GM23338 (cell line): ENCODE measurements at regions not wholly inside any gene's neighbourhood (a gene's known extent, or its start where the extent isn't known, plus 50 kb on each side); places are given as distances from the start of the nearest gene placed in this dataset.

Source experiments
- ATAC-seq: fragments of 200-7000 bp; cut with Tn5 transposase; 3 replicates; pipeline ENCODE4 v1.9.1; 2020
- DNase-seq: peaks from one replicate; pipeline ENCODE4 v3.0.0-alpha.2; 2015; ENCODE audit warnings: low spot score
- H2AFZ ChIP-seq: fragments of 200-600 bp; sonication (generic); 2 replicates; pipeline ENCODE4 v1.8.0; 2016; ENCODE audit warnings: antibody characterized with exemption, mild to moderate bottlenecking, moderate library complexity
- H3F3A ChIP-seq: fragments of 200-600 bp; sonication (generic); replicated peaks from 2 replicates; pipeline ENCODE4 v1.8.0; 2017; ENCODE audit warnings: antibody characterized with exemption, mixed run types, low read depth
- H3K27ac ChIP-seq: fragments of 200-600 bp; sonication (generic); 2 replicates; pipeline ENCODE4 v1.6.1; 2016; ENCODE audit warnings: low read depth
- H3K27me3 ChIP-seq: fragments of 200-600 bp; sonication (generic); 2 replicates; pipeline ENCODE4 v1.8.0; 2016; ENCODE audit warnings: mild to moderate bottlenecking, mixed run types, moderate library complexity; ENCODE audit not compliant: insufficient read depth
- H3K36me3 ChIP-seq: fragments of 200-600 bp; sonication (generic); 2 replicates; pipeline ENCODE4 v1.8.0; 2016; ENCODE audit warnings: mild to moderate bottlenecking; ENCODE audit not compliant: insufficient read depth
- H3K4me1 ChIP-seq: fragments of 200-600 bp; sonication (generic); 2 replicates; pipeline ENCODE4 v1.8.0; 2016; ENCODE audit warnings: mild to moderate bottlenecking, moderate library complexity; ENCODE audit not compliant: insufficient read depth
- H3K4me2 ChIP-seq: fragments of 200-600 bp; sonication (generic); 2 replicates; pipeline ENCODE4 v1.7.1; 2017; ENCODE audit warnings: mixed run types
- H3K4me3 ChIP-seq: fragments of 200-600 bp; sonication (generic); 2 replicates; pipeline ENCODE4 v1.6.1; 2016; ENCODE audit warnings: mixed run types
- H3K79me2 ChIP-seq: fragments of 200-600 bp; sonication (generic); replicated peaks from 2 replicates; pipeline ENCODE4 v1.8.0; 2017; ENCODE audit warnings: mild to moderate bottlenecking; ENCODE audit not compliant: insufficient read depth
- H3K9me2 ChIP-seq: fragments of 200-600 bp; sonication (generic); 2 replicates; pipeline ENCODE4 v1.8.0; 2017; ENCODE audit not compliant: insufficient read depth
- H4K20me1 ChIP-seq: fragments of 200-600 bp; sonication (generic); replicated peaks from 2 replicates; pipeline ENCODE4 v1.8.0; 2017; ENCODE audit warnings: mild to moderate bottlenecking; ENCODE audit not compliant: insufficient read depth
- H3K27ac Mint-ChIP-seq: 2 replicates; pipeline ENCODE4 v1.8.0; 2020; ENCODE audit warnings: inconsistent platforms, mild to moderate bottlenecking, moderate library complexity, mixed read lengths
- H3K27me3 Mint-ChIP-seq: 3 replicates; pipeline ENCODE4 v1.8.0; 2022; ENCODE audit warnings: low read depth, mild to moderate bottlenecking, moderate library complexity, mixed read lengths, inconsistent platforms; ENCODE audit not compliant: insufficient read depth, poor library complexity
- H3K36me3 Mint-ChIP-seq: 3 replicates; pipeline ENCODE4 v1.8.0; 2021; ENCODE audit warnings: low read depth, mild to moderate bottlenecking, inconsistent platforms, moderate library complexity, mixed read lengths
- H3K4me1 Mint-ChIP-seq: 3 replicates; pipeline ENCODE4 v1.8.0; 2020; ENCODE audit warnings: mild to moderate bottlenecking, inconsistent platforms, mixed read lengths
- H3K4me3 Mint-ChIP-seq: 3 replicates; pipeline ENCODE4 v1.8.0; 2021; ENCODE audit warnings: moderate library complexity, mild to moderate bottlenecking, inconsistent platforms, mixed read lengths
- H3K9me3 Mint-ChIP-seq: 3 replicates; pipeline ENCODE4 v1.8.0; 2020; ENCODE audit warnings: moderate library complexity, mild to moderate bottlenecking, inconsistent platforms, mixed read lengths
- CREB1 ChIP-seq: fragments of 250-450 bp; sonication (Bioruptor Pico); IDR thresholded peaks from 2 replicates; pipeline ENCODE4 v1.5.0; 2020; ENCODE audit warnings: low read depth, mild to moderate bottlenecking, moderate library complexity
- EZH2 ChIP-seq: fragments of 200-600 bp; sonication (generic); IDR thresholded peaks from one replicate; pipeline ENCODE4 v1.8.0; 2017; ENCODE audit warnings: antibody characterized with exemption, mild to moderate bottlenecking, low read depth; ENCODE audit not compliant: unreplicated experiment
- EZH2phosphoT487 ChIP-seq: fragments of 200-600 bp; sonication (generic); IDR thresholded peaks from one replicate; pipeline ENCODE4 v1.8.1; 2018; ENCODE audit warnings: antibody characterized with exemption; ENCODE audit not compliant: unreplicated experiment
- JUNB ChIP-seq: IDR thresholded peaks from one replicate; pipeline ENCODE4 v1.6.1; 2016; ENCODE audit warnings: antibody characterized with exemption; ENCODE audit not compliant: unreplicated experiment
- NANOG ChIP-seq: IDR thresholded peaks from 2 replicates; pipeline ENCODE4 v1.6.1; 2016; ENCODE audit warnings: antibody characterized with exemption, borderline replicate concordance
- POLR2AphosphoS5 ChIP-seq: IDR thresholded peaks from 2 replicates; pipeline ENCODE4 v1.6.1; 2016; ENCODE audit warnings: antibody characterized with exemption, low read depth
- STAT1 ChIP-seq: IDR thresholded peaks from one replicate; pipeline ENCODE4 v1.6.1; 2016; ENCODE audit warnings: antibody characterized with exemption; ENCODE audit not compliant: unreplicated experiment
- ZNF114 ChIP-seq: fragments of 250-450 bp; sonication (Bioruptor Pico); IDR thresholded peaks from 2 replicates; pipeline ENCODE4 v1.5.0; 2020; ENCODE audit warnings: mild to moderate bottlenecking, moderate library complexity
- ZNF331 ChIP-seq: fragments of 250-450 bp; sonication (Bioruptor Pico); IDR thresholded peaks from 2 replicates; pipeline ENCODE4 v1.5.0; 2020; ENCODE audit warnings: low read depth, mild to moderate bottlenecking, moderate library complexity
- TF ChIP-seq, protein P1 (sequence below), 2 experiments: fragments of 200-600 bp in 1 of 2; sonication (generic) in 1 of 2; conservative IDR thresholded peaks; 2 replicates each; pipeline versions ENCODE4 v1.5.1 to v1.6.1; 2016 to 2017; ENCODE audit warnings: antibody characterized with exemption in 2 of 2, low read depth in 2 of 2, mild to moderate bottlenecking in 2 of 2, moderate library complexity in 1 of 2
- TF ChIP-seq, protein P2 (sequence below): IDR thresholded peaks from 2 replicates; pipeline ENCODE4 v1.6.1; 2016; ENCODE audit warnings: antibody characterized with exemption
- TF ChIP-seq, protein P3 (sequence below): fragments of 250-450 bp; sonication (Bioruptor Pico); IDR thresholded peaks from 2 replicates; pipeline ENCODE4 v1.5.0; 2020; ENCODE audit warnings: mild to moderate bottlenecking, moderate library complexity
- TF ChIP-seq, protein P4 (sequence below): IDR thresholded peaks from one replicate; pipeline ENCODE4 v1.6.1; 2018; ENCODE audit warnings: antibody characterized with exemption; ENCODE audit not compliant: unreplicated experiment

DNA sequence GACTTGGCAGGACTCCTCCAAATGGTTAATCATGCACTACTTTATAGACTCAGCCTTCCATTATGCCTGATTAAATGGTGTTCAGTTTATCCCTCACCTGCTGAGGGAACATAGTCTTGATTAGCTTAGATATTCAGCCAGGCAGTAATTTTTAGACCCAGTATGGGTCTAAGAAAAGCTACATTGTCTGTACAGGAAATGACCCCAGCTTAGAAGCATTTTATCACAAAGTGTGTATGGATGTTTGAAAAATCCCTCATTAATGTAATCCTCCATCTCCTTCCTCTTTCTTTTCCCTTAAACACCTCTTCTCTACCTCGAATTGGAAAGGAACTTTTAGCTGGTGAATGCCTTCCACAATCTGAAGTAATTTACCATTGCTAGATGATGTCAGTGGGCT is 252.2 kb upstream of the BMP2 start (continued):
- no peak for TF ChIP-seq ZNF331
- TF ChIP-seq STAT1: no peak
- TF ChIP-seq CREB1 (CRISPR knock-in tag): no peak
- TF ChIP-seq POLR2AphosphoS5: no peak
- no peak for TF ChIP-seq EZH2
- TF ChIP-seq, protein P1, sequence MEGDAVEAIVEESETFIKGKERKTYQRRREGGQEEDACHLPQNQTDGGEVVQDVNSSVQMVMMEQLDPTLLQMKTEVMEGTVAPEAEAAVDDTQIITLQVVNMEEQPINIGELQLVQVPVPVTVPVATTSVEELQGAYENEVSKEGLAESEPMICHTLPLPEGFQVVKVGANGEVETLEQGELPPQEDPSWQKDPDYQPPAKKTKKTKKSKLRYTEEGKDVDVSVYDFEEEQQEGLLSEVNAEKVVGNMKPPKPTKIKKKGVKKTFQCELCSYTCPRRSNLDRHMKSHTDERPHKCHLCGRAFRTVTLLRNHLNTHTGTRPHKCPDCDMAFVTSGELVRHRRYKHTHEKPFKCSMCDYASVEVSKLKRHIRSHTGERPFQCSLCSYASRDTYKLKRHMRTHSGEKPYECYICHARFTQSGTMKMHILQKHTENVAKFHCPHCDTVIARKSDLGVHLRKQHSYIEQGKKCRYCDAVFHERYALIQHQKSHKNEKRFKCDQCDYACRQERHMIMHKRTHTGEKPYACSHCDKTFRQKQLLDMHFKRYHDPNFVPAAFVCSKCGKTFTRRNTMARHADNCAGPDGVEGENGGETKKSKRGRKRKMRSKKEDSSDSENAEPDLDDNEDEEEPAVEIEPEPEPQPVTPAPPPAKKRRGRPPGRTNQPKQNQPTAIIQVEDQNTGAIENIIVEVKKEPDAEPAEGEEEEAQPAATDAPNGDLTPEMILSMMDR (conservative IDR thresholded peaks at IDR 0.05; ENCODE audit: low read depth in 2 of 2): no peak
- TF ChIP-seq JUNB: no peak
- TF ChIP-seq EZH2phosphoT487: no peak
- no peak for TF ChIP-seq NANOG
- TF ChIP-seq, protein P2, sequence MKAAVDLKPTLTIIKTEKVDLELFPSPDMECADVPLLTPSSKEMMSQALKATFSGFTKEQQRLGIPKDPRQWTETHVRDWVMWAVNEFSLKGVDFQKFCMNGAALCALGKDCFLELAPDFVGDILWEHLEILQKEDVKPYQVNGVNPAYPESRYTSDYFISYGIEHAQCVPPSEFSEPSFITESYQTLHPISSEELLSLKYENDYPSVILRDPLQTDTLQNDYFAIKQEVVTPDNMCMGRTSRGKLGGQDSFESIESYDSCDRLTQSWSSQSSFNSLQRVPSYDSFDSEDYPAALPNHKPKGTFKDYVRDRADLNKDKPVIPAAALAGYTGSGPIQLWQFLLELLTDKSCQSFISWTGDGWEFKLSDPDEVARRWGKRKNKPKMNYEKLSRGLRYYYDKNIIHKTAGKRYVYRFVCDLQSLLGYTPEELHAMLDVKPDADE: no peak
- no peak for TF ChIP-seq ZNF114 (CRISPR knock-in tag)

DNA sequence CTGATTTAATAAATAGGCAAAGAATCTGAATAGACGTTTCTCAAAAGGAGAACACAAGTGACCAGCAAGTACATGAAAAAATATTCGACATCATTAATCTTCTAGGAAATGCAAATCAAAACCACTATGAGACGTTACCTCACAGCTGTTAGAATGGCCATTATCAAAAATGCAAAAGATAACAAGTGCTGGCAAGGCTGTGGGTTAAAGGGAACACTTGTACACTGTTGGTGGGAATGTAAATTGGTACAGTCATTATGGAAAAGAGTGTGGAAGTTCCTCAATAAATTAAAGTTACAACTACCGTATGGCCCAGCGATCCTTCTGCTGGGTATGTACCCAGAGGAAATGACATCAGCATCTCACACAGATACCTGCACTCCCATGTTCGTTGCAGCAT is 253.9 kb upstream of the BMP2 start:
- no peak overlapping the region for H3K4me3 ChIP-seq
- DNase-seq (no peak), ATAC-seq (no peak)
- H3K79me2 ChIP-seq: no peaks in the 10 kb centered on the region
- H4K20me1 ChIP-seq: no peaks in the 10 kb centered on the region
- no peaks in the 10 kb centered on the region for H3K4me1 ChIP-seq
- H3K4me1 Mint-ChIP-seq: no peaks in the 10 kb centered on the region
- no peaks in the 10 kb centered on the region for H3K27me3 ChIP-seq
- H3K27me3 Mint-ChIP-seq: no peaks in the 10 kb centered on the region
- H3K4me3 Mint-ChIP-seq: no peak overlapping the region
- no peaks in the 10 kb centered on the region for H3F3A ChIP-seq
- H3K27ac Mint-ChIP-seq: no peak overlapping the region
- H3K4me2 ChIP-seq: no peak overlapping the region
- H3K36me3 ChIP-seq: no peaks in the 10 kb centered on the region
- no peak overlapping the region for H3K27ac ChIP-seq
- H2AFZ ChIP-seq: no peak overlapping the region
- H3K9me3 Mint-ChIP-seq: peaks cover 6% of the 10 kb centered on the region; the same call in 1 of the 3 replicates
- H3K9me2 ChIP-seq: 0 out of 2 replicates have a peak, but pooled peaks cover 2% of the 10 kb centered on the region
- no peaks in the 10 kb centered on the region; the same call in 2 of the 3 replicates for H3K36me3 Mint-ChIP-seq
- TF ChIP-seq CREB1 (CRISPR knock-in tag) (no peak), STAT1 (no peak)
- TF ChIP-seq, protein P3, sequence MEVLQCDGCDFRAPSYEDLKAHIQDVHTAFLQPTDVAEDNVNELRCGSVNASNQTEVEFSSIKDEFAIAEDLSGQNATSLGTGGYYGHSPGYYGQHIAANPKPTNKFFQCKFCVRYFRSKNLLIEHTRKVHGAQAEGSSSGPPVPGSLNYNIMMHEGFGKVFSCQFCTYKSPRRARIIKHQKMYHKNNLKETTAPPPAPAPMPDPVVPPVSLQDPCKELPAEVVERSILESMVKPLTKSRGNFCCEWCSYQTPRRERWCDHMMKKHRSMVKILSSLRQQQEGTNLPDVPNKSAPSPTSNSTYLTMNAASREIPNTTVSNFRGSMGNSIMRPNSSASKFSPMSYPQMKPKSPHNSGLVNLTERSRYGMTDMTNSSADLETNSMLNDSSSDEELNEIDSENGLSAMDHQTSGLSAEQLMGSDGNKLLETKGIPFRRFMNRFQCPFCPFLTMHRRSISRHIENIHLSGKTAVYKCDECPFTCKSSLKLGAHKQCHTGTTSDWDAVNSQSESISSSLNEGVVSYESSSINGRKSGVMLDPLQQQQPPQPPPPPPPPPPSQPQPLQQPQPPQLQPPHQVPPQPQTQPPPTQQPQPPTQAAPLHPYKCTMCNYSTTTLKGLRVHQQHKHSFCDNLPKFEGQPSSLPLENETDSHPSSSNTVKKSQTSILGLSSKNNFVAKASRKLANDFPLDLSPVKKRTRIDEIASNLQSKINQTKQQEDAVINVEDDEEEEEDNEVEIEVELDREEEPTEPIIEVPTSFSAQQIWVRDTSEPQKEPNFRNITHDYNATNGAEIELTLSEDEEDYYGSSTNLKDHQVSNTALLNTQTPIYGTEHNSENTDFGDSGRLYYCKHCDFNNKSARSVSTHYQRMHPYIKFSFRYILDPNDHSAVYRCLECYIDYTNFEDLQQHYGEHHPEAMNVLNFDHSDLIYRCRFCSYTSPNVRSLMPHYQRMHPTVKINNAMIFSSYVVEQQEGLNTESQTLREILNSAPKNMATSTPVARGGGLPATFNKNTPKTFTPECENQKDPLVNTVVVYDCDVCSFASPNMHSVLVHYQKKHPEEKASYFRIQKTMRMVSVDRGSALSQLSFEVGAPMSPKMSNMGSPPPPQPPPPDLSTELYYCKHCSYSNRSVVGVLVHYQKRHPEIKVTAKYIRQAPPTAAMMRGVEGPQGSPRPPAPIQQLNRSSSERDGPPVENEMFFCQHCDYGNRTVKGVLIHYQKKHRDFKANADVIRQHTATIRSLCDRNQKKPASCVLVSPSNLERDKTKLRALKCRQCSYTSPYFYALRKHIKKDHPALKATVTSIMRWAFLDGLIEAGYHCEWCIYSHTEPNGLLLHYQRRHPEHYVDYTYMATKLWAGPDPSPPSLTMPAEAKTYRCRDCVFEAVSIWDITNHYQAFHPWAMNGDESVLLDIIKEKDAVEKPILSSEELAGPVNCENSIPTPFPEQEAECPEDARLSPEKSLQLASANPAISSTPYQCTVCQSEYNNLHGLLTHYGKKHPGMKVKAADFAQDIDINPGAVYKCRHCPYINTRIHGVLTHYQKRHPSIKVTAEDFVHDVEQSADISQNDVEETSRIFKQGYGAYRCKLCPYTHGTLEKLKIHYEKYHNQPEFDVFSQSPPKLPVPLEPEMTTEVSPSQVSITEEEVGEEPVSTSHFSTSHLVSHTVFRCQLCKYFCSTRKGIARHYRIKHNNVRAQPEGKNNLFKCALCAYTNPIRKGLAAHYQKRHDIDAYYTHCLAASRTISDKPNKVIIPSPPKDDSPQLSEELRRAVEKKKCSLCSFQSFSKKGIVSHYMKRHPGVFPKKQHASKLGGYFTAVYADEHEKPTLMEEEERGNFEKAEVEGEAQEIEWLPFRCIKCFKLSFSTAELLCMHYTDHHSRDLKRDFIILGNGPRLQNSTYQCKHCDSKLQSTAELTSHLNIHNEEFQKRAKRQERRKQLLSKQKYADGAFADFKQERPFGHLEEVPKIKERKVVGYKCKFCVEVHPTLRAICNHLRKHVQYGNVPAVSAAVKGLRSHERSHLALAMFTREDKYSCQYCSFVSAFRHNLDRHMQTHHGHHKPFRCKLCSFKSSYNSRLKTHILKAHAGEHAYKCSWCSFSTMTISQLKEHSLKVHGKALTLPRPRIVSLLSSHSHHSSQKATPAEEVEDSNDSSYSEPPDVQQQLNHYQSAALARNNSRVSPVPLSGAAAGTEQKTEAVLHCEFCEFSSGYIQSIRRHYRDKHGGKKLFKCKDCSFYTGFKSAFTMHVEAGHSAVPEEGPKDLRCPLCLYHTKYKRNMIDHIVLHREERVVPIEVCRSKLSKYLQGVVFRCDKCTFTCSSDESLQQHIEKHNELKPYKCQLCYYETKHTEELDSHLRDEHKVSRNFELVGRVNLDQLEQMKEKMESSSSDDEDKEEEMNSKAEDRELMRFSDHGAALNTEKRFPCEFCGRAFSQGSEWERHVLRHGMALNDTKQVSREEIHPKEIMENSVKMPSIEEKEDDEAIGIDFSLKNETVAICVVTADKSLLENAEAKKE (CRISPR knock-in tag): no peak
- TF ChIP-seq, protein P2: no peak
- TF ChIP-seq, protein P4, sequence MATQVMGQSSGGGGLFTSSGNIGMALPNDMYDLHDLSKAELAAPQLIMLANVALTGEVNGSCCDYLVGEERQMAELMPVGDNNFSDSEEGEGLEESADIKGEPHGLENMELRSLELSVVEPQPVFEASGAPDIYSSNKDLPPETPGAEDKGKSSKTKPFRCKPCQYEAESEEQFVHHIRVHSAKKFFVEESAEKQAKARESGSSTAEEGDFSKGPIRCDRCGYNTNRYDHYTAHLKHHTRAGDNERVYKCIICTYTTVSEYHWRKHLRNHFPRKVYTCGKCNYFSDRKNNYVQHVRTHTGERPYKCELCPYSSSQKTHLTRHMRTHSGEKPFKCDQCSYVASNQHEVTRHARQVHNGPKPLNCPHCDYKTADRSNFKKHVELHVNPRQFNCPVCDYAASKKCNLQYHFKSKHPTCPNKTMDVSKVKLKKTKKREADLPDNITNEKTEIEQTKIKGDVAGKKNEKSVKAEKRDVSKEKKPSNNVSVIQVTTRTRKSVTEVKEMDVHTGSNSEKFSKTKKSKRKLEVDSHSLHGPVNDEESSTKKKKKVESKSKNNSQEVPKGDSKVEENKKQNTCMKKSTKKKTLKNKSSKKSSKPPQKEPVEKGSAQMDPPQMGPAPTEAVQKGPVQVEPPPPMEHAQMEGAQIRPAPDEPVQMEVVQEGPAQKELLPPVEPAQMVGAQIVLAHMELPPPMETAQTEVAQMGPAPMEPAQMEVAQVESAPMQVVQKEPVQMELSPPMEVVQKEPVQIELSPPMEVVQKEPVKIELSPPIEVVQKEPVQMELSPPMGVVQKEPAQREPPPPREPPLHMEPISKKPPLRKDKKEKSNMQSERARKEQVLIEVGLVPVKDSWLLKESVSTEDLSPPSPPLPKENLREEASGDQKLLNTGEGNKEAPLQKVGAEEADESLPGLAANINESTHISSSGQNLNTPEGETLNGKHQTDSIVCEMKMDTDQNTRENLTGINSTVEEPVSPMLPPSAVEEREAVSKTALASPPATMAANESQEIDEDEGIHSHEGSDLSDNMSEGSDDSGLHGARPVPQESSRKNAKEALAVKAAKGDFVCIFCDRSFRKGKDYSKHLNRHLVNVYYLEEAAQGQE: no peak
